ENCODE measurements at regions not wholly inside any gene's neighbourhood (a gene's known extent, or its start where the extent isn't known, plus 50 kb on each side); places are given as distances from the start of the nearest gene placed in this dataset.

- no peak for TF ChIP-seq CTCF (IDR thresholded peaks at IDR 0.05; ENCODE audit: poor library complexity)
- no peak for TF ChIP-seq EZH2phosphoT487 (IDR thresholded peaks at IDR 0.05; ENCODE audit: low read depth, severe bottlenecking, unreplicated experiment)
Measured at GRCh38 chr13:80921971-80922370, 581.0 kb upstream of the SPRY2 start.

Data from hepatocyte (in vitro differentiated cells).